ENCODE measurements at regions not wholly inside any gene's neighbourhood (a gene's known extent, or its start where the extent isn't known, plus 50 kb on each side); places are given as distances from the start of the nearest gene placed in this dataset.

DNA sequence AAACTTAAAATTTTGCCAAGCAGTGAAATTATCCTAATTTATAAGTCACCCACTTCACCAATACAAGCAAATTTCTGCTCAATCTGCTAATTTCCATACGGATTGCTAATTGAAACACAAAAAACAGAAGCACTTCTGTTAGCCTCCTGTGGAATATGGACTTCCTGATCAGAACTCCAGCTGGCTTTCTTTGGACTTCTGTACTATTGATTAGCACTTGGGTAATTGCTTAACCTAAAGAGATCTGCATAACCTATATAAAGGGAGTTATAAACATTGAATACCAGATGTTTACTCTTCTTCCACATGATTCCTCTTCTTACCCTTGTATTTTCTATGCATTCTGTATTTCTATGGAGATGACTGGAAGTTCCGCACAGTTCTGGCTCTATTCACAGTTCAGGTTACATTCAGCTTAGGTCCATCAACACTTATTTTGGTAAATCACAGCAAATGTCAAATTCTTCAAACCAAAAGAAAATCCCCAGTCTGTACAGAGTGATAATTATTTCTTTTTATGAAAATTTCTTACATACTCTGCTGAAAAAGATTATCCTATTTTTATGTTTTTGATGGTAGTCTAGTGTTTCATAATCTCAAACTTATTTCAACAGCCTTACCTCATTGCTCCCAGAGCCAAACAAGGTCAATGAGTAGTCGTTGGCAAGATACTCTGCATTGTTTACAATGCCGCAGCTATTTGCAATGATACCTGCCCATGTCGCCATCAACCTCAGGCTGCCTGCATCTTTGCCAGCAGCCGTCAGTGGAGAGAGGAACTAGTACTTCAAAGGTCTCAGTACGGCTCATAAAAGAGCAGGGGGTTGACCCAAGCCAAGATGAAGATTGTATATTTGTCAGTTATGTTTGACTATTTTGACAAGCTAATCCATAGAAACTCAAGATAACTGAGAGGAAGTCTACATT is 225.6 kb downstream of the AHR start (continued):
- TF ChIP-seq ZNF737 (CRISPR knock-in tag; IDR thresholded peaks at IDR 0.05; ENCODE audit: borderline replicate concordance) (no peak), ARNT (IDR thresholded peaks at IDR 0.05) (no peak), ZNF772 (CRISPR knock-in tag; IDR thresholded peaks at IDR 0.05) (no peak), FOXA3 (CRISPR knock-in tag; IDR thresholded peaks at IDR 0.05) (peak; percentile 89), ZKSCAN1 (IDR thresholded peaks at IDR 0.05; ENCODE audit: low read length) (no peak), CHD4 (IDR thresholded peaks at IDR 0.05; ENCODE audit: borderline replicate concordance, low read length) (no peak), ZNF619 (CRISPR knock-in tag; IDR thresholded peaks at IDR 0.05) (no peak), KAT8 (CRISPR knock-in tag; IDR thresholded peaks at IDR 0.05) (no peak; the same call in 1 of the 2 replicates), ZFX (CRISPR knock-in tag; IDR thresholded peaks at IDR 0.05; ENCODE audit: low read depth) (no peak), ZSCAN31 (CRISPR knock-in tag; IDR thresholded peaks at IDR 0.05; ENCODE audit: low read depth) (no peak), SATB2 (CRISPR knock-in tag; IDR thresholded peaks at IDR 0.05) (no peak), ZNF556 (CRISPR knock-in tag; IDR thresholded peaks at IDR 0.05; ENCODE audit: borderline replicate concordance) (no peak), SKI (IDR thresholded peaks at IDR 0.05; ENCODE audit: partially characterized antibody) (no peak), TRIM24 (CRISPR knock-in tag; IDR thresholded peaks at IDR 0.05) (no peak)
- TF ChIP-seq, protein P1, sequence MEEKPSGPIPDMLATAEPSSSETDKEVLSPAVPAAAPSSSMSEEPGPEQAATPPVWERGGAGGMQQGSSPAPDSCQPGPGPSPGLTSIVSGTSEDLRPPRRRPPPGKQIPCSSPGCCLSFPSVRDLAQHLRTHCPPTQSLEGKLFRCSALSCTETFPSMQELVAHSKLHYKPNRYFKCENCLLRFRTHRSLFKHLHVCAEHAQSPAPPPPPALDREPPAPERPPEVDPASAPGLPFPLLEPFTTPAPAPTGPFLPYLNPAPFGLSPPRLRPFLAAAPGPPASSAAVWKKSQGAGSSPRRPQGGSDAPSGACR (CRISPR knock-in tag; IDR thresholded peaks at IDR 0.05), result no peak
- TF ChIP-seq, protein P2, sequence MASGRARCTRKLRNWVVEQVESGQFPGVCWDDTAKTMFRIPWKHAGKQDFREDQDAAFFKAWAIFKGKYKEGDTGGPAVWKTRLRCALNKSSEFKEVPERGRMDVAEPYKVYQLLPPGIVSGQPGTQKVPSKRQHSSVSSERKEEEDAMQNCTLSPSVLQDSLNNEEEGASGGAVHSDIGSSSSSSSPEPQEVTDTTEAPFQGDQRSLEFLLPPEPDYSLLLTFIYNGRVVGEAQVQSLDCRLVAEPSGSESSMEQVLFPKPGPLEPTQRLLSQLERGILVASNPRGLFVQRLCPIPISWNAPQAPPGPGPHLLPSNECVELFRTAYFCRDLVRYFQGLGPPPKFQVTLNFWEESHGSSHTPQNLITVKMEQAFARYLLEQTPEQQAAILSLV (CRISPR knock-in tag; IDR thresholded peaks at IDR 0.05; ENCODE audit: borderline replicate concordance), result no peak
- TF ChIP-seq, protein P3, sequence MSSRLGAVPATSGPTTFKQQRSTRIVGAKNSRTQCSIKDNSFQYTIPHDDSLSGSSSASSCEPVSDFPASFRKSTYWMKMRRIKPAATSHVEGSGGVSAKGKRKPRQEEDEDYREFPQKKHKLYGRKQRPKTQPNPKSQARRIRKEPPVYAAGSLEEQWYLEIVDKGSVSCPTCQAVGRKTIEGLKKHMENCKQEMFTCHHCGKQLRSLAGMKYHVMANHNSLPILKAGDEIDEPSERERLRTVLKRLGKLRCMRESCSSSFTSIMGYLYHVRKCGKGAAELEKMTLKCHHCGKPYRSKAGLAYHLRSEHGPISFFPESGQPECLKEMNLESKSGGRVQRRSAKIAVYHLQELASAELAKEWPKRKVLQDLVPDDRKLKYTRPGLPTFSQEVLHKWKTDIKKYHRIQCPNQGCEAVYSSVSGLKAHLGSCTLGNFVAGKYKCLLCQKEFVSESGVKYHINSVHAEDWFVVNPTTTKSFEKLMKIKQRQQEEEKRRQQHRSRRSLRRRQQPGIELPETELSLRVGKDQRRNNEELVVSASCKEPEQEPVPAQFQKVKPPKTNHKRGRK (CRISPR knock-in tag; IDR thresholded peaks at IDR 0.05), result no peak
- TF ChIP-seq, protein P4, sequence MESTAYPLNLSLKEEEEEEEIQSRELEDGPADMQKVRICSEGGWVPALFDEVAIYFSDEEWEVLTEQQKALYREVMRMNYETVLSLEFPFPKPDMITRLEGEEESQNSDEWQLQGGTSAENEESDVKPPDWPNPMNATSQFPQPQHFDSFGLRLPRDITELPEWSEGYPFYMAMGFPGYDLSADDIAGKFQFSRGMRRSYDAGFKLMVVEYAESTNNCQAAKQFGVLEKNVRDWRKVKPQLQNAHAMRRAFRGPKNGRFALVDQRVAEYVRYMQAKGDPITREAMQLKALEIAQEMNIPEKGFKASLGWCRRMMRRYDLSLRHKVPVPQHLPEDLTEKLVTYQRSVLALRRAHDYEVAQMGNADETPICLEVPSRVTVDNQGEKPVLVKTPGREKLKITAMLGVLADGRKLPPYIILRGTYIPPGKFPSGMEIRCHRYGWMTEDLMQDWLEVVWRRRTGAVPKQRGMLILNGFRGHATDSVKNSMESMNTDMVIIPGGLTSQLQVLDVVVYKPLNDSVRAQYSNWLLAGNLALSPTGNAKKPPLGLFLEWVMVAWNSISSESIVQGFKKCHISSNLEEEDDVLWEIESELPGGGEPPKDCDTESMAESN (CRISPR knock-in tag; conservative IDR thresholded peaks at IDR 0.05), result 0 out of 2 replicates have a peak, but pooled peaks have one; percentile 27
- TF ChIP-seq, protein P5, sequence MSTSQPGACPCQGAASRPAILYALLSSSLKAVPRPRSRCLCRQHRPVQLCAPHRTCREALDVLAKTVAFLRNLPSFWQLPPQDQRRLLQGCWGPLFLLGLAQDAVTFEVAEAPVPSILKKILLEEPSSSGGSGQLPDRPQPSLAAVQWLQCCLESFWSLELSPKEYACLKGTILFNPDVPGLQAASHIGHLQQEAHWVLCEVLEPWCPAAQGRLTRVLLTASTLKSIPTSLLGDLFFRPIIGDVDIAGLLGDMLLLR (CRISPR knock-in tag; IDR thresholded peaks at IDR 0.05), result no peak
- TF ChIP-seq, protein P6, sequence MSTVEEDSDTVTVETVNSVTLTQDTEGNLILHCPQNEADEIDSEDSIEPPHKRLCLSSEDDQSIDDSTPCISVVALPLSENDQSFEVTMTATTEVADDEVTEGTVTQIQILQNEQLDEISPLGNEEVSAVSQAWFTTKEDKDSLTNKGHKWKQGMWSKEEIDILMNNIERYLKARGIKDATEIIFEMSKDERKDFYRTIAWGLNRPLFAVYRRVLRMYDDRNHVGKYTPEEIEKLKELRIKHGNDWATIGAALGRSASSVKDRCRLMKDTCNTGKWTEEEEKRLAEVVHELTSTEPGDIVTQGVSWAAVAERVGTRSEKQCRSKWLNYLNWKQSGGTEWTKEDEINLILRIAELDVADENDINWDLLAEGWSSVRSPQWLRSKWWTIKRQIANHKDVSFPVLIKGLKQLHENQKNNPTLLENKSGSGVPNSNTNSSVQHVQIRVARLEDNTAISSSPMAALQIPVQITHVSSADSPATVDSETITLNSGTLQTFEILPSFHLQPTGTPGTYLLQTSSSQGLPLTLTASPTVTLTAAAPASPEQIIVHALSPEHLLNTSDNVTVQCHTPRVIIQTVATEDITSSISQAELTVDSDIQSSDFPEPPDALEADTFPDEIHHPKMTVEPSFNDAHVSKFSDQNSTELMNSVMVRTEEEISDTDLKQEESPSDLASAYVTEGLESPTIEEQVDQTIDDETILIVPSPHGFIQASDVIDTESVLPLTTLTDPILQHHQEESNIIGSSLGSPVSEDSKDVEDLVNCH (CRISPR knock-in tag; IDR thresholded peaks at IDR 0.05), result no peak
- TF ChIP-seq, protein P7, sequence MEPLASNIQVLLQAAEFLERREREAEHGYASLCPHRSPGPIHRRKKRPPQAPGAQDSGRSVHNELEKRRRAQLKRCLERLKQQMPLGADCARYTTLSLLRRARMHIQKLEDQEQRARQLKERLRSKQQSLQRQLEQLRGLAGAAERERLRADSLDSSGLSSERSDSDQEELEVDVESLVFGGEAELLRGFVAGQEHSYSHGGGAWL (CRISPR knock-in tag; IDR thresholded peaks at IDR 0.05), result no peak

Measured in HepG2 (cell line).